ENCODE measurements at regions not wholly inside any gene's neighbourhood (a gene's known extent, or its start where the extent isn't known, plus 50 kb on each side); places are given as distances from the start of the nearest gene placed in this dataset.

- no peak overlapping the region for H3K4me3 ChIP-seq (ENCODE audit: low read depth, low read length)
- no peak for DNase-seq (ENCODE audit: low read depth)
- no peak for TF ChIP-seq CTCF (IDR thresholded peaks at IDR 0.05; ENCODE audit: control insufficient read depth, extremely low read depth, insufficient read depth)
Observed at GRCh38 chr9:104429031-104429546, 75.0 kb upstream of the OR13F1 start.

- no peak for TF ChIP-seq CTCF (IDR thresholded peaks at IDR 0.05; ENCODE audit: control insufficient read depth, extremely low read depth, insufficient read depth)
- no peak overlapping the region for H3K4me3 ChIP-seq (ENCODE audit: low read depth, low read length)
Observed at GRCh38 chr9:104435059-104435458, 69.0 kb upstream of the OR13F1 start.

GRCh38 chr9:104448036-104448435 lies 56.0 kb upstream of the OR13F1 start:
- DNase-seq (ENCODE audit: low read depth), result no peak
- no peak overlapping the region for H3K4me3 ChIP-seq (ENCODE audit: low read depth, low read length)
- no peak for TF ChIP-seq CTCF (IDR thresholded peaks at IDR 0.05; ENCODE audit: control insufficient read depth, extremely low read depth, insufficient read depth)

More at GRCh38 chr9:104435059-104435458, 69.0 kb upstream of the OR13F1 start:
- no peak for DNase-seq (ENCODE audit: low read depth)

All from LNCaP clone FGC (cell line).